Thyroid gland (tissue), 4 donors: ENCODE measurements at regions not wholly inside any gene's neighbourhood (a gene's known extent, or its start where the extent isn't known, plus 50 kb on each side); places are given as distances from the start of the nearest gene placed in this dataset.

ENCODE experiments used
- DNase-seq, 2 donors: peaks; one replicate each; pipeline ENCODE4 v3.0.0-alpha.2; 2019
- H3K27ac ChIP-seq, 3 donors: fragments of 200-600 bp; sonication (generic); 1 replicate in 2 of 3; 2 replicates in 1 of 3; pipeline ENCODE4 v1.5.1; 2016 to 2019; ENCODE audit warnings: mild to moderate bottlenecking in 1 of 3, moderate library complexity in 1 of 3
- H3K27me3 ChIP-seq: fragments of 200-600 bp; sonication (generic); one replicate; pipeline ENCODE4 v1.5.1; 2019
- H3K36me3 ChIP-seq, 2 donors: fragments of 200-600 bp; sonication (generic); one replicate each; pipeline ENCODE4 v1.5.1; 2016 to 2019
- H3K4me1 ChIP-seq, 2 donors: fragments of 200-600 bp; sonication (generic); one replicate each; pipeline ENCODE4 v1.5.1; 2017 to 2019
- H3K4me3 ChIP-seq, 3 donors: fragments of 200-600 bp; sonication (generic); replicated peaks in 1 of 3; 1 replicate in 2 of 3; 2 replicates in 1 of 3; pipeline ENCODE4 v1.5.1; 2016; ENCODE audit warnings: mild to moderate bottlenecking in 1 of 3
- H3K9me3 ChIP-seq: fragments of 200-600 bp; sonication (generic); one replicate; pipeline ENCODE4 v1.5.1; 2017
- POLR2A ChIP-seq, 2 donors: fragments of 450-650 bp; IDR thresholded peaks; one replicate each; pipeline ENCODE4 v1.6.1; 2017; ENCODE audit warnings: antibody characterized with exemption in 2 of 2, mild to moderate bottlenecking in 2 of 2, moderate library complexity in 1 of 2
- WGBS, 2 donors: methylation state at CpG; one replicate each; pipeline ENCODE4 v1.1.5; 2017; 5-methylcytosine and 5-hydroxymethylcytosine counted together
- intact Hi-C: fragments of 100-400 bp; cut with DNase I; formaldehyde crosslinking; loops from one replicate; pipeline ENCODE4 v1.15.1; 2023
- TF ChIP-seq, protein P1 (sequence below), 6 experiments: fragments of 200-600 bp in 3 of 6; fragments of 450-650 bp in 3 of 6; sonication (generic) in 3 of 6; IDR thresholded peaks; one replicate each; pipeline ENCODE4 v1.5.1; 2016 to 2019; ENCODE audit warnings: antibody characterized with exemption in 6 of 6, mild to moderate bottlenecking in 2 of 6, inconsistent platforms in 1 of 6, moderate library complexity in 1 of 6

DNA sequence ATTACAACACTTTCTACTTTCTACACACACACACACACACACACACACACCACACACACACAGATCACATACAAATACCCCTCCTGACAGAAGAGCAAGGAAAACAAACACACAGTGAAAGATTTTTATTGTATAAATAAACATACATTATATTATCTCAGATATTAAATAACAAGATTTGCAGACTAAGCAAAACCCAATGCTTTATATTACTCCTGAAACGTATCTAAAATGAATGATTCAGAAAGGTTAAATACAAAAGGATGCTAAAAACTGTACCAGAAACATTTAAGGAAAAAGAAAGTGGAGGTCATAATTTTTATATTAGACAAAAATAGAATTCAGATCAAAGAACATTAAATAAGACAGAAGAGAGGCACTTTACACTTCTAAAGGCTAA, 208.3 kb upstream of the NPSR1 start:
- 64 to 72% methylated on average over 1 of the region's 1 CpG for WGBS, 2 donors
- H3K27ac ChIP-seq: no peak overlapping the region
- no peak for DNase-seq
- H3K9me3 ChIP-seq: no peaks in the 10 kb centered on the region
- no peaks in the 10 kb centered on the region for H3K4me1 ChIP-seq
- no peaks in the 10 kb centered on the region for H3K36me3 ChIP-seq
- TF ChIP-seq POLR2A (IDR thresholded peaks at IDR 0.05): no peak
- TF ChIP-seq, protein P1, sequence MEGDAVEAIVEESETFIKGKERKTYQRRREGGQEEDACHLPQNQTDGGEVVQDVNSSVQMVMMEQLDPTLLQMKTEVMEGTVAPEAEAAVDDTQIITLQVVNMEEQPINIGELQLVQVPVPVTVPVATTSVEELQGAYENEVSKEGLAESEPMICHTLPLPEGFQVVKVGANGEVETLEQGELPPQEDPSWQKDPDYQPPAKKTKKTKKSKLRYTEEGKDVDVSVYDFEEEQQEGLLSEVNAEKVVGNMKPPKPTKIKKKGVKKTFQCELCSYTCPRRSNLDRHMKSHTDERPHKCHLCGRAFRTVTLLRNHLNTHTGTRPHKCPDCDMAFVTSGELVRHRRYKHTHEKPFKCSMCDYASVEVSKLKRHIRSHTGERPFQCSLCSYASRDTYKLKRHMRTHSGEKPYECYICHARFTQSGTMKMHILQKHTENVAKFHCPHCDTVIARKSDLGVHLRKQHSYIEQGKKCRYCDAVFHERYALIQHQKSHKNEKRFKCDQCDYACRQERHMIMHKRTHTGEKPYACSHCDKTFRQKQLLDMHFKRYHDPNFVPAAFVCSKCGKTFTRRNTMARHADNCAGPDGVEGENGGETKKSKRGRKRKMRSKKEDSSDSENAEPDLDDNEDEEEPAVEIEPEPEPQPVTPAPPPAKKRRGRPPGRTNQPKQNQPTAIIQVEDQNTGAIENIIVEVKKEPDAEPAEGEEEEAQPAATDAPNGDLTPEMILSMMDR (IDR thresholded peaks at IDR 0.05): no peak
- H3K27me3 ChIP-seq: no peaks in the 10 kb centered on the region
- intact Hi-C loops: no loop called here
- H3K4me3 ChIP-seq: no peak overlapping the region

DNA sequence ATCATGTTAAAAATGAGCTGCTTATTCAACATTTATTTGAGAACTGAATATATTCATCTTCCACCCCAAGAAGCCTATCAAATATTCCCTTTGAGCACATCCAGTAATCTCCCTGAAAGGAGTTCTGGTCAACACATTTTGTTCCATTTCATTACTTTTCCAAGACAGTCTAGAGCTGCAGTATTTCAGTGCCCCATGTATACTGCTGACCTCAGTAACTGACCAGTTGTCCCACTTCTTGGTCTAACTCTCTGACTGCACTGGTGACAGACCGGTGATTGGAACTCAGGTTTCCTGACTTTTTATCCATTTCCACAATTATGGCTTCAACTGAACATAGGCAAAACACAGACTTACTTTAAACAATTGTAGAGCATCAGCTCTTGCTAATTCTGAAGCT, 206.8 kb upstream of the NPSR1 start:
- H3K4me3 ChIP-seq: no peak overlapping the region
- WGBS, 2 donors: 88 to 97% methylated on average over 1 of the region's 1 CpG
- TF ChIP-seq POLR2A (IDR thresholded peaks at IDR 0.05): no peak
- TF ChIP-seq, protein P1 (IDR thresholded peaks at IDR 0.05): no peak
- no peaks in the 10 kb centered on the region for H3K4me1 ChIP-seq
- no peak overlapping the region for H3K27ac ChIP-seq
- no peaks in the 10 kb centered on the region for H3K9me3 ChIP-seq
- DNase-seq: no peak
- no peaks in the 10 kb centered on the region for H3K27me3 ChIP-seq
- intact Hi-C loops: no loop called here
- no peaks in the 10 kb centered on the region for H3K36me3 ChIP-seq

DNA sequence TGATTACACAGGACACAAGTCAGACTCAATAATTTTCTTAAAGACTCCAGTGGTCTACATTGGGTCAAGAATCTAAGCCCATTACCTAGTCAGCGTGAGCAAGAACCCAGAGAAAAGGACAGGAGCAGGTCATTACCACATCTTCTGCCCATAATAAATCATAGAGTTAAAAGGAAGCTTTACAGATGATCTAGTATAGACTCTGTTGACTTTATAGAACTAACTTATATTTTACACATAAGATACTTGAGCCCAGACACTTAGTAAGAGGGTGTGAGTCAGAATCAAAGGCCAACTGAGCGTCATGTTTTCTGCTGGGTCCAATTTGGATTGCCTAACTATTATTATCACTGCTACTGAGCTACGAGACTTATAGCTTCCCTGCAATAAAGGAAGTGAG, 206.1 kb upstream of the NPSR1 start:
- DNase-seq: no peak
- Histone ChIP-seq H3K36me3 (no peaks in the 10 kb centered on the region), H3K27me3 (no peaks in the 10 kb centered on the region), H3K27ac (no peak overlapping the region), H3K4me1 (no peaks in the 10 kb centered on the region), H3K4me3 (no peak overlapping the region), H3K9me3 (no peaks in the 10 kb centered on the region)
- WGBS, 2 donors: 76 to 82% methylated on average over 3 of the region's 3 CpGs
- no peak for TF ChIP-seq POLR2A (IDR thresholded peaks at IDR 0.05)
- TF ChIP-seq, protein P1 (IDR thresholded peaks at IDR 0.05): no peak
- intact Hi-C loops: no loop called here

DNA sequence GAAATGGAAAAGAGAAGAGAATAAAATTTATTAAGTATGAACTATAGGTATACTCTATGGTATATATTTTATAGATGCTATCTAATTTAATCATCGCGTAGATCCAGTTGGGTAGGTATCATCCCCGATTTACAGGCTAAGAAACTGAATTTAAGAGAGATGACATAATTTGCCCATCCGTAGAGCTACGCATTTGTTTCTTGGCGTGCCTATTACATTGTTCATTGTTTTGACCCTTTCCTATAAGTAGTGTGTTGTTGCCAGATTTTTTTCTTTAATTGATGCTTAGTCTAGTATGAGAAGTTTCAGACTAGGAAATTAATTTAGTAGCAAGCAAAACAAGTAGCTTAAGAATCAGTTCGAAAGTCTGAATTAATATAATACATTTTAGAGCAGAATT, 205.7 kb upstream of the NPSR1 start:
- no peaks in the 10 kb centered on the region for H3K36me3 ChIP-seq
- intact Hi-C loops: no loop called here

DNA sequence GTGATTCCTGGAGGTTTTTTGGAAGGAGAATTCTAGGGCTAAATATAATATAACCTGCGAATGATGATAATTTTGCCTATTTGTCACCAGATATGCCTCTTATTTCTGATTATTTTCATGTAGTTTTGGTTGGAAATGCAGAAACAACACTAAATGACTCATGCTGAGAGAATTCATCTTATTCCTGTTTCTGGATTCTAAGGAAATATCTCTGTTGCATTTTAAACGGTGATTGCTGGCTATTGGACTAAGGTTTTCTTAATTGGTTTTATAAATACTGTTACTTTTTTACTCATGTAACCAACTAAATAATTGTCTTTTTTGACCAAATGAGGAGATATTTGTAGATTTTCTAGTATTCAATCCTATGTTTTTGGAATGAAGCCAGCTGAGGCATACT, 204.9 kb upstream of the NPSR1 start:
- intact Hi-C loops: no loop called here
- H3K9me3 ChIP-seq: no peaks in the 10 kb centered on the region
- H3K27me3 ChIP-seq: no peaks in the 10 kb centered on the region
- TF ChIP-seq POLR2A (IDR thresholded peaks at IDR 0.05): no peak
- H3K4me3 ChIP-seq: no peak overlapping the region
- H3K36me3 ChIP-seq: no peaks in the 10 kb centered on the region
- H3K4me1 ChIP-seq: no peaks in the 10 kb centered on the region
- H3K27ac ChIP-seq: no peak overlapping the region
- WGBS, 2 donors: 71 to 74% methylated on average over 2 of the region's 2 CpGs
- DNase-seq: no peak

More for the DNA sequence above, 205.7 kb upstream of the NPSR1 start:
- TF ChIP-seq, protein P1 (IDR thresholded peaks at IDR 0.05): no peak
- no peak for TF ChIP-seq POLR2A (IDR thresholded peaks at IDR 0.05)
- H3K27me3 ChIP-seq: no peaks in the 10 kb centered on the region
- WGBS, 2 donors: 89 to 92% methylated on average over 7 of the region's 7 CpGs
- no peak overlapping the region for H3K27ac ChIP-seq
- no peaks in the 10 kb centered on the region for H3K4me1 ChIP-seq
- DNase-seq: no peak
- no peaks in the 10 kb centered on the region for H3K9me3 ChIP-seq
- H3K4me3 ChIP-seq: no peak overlapping the region

DNA sequence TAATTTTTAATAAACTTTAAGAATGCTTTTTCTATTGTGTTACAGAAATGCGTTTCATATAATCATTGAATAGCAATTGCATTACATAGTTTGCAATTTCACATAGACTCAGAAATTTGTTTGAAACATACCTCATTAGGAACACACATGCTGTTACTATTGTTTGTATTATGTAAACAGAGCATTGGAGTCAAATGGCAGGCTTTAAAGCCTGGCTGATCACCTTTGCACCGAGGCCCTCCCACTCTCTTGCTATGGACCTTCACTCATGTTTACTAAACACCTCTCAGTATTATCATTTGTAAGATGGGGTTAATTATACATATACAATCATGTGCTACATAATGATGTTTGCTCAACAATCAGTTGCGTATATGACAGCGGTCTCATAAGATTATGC, 203.6 kb upstream of the NPSR1 start:
- Histone ChIP-seq H3K27ac (no peak overlapping the region), H3K27me3 (no peaks in the 10 kb centered on the region), H3K36me3 (no peaks in the 10 kb centered on the region), H3K4me1 (no peaks in the 10 kb centered on the region), H3K9me3 (no peaks in the 10 kb centered on the region), H3K4me3 (no peak overlapping the region)
- 74 to 83% methylated on average over 4 of the region's 4 CpGs for WGBS, 2 donors
- TF ChIP-seq POLR2A (IDR thresholded peaks at IDR 0.05): no peak
- TF ChIP-seq, protein P1 (IDR thresholded peaks at IDR 0.05): no peak
- no peak for DNase-seq
- intact Hi-C loops: no loop called here
